ENCODE measurements at regions not wholly inside any gene's neighbourhood (a gene's known extent, or its start where the extent isn't known, plus 50 kb on each side); places are given as distances from the start of the nearest gene placed in this dataset.

DNA sequence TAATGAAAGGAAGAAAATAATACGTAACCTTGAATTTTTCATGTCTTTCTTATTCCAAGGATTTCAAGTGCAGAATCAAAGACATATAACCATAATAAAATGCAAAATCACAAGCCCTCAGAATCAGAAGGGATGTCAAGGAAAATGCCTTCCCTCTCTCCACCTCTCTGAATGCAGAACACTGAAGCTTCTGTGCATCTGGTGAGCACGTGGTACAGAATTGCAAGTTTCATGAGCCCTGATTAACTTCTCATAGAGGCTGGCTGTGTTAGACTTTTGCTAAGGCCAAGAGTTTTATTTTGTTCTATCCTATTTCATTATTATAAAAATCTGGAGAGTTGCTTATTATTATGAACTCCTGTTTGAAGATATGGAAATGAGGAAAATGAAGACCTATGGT is 533.7 kb upstream of the POM121L12 start:
- TF ChIP-seq CEBPB (IDR thresholded peaks at IDR 0.05) (no peak), REST (IDR thresholded peaks at IDR 0.05; ENCODE audit: low read depth) (no peak), EP300 (IDR thresholded peaks at IDR 0.05; ENCODE audit: borderline replicate concordance) (no peak), MAX (IDR thresholded peaks at IDR 0.05) (no peak)

All from Ishikawa (cell line).